Neural crest cell (in vitro differentiated cells): ENCODE measurements at regions not wholly inside any gene's neighbourhood (a gene's known extent, or its start where the extent isn't known, plus 50 kb on each side); places are given as distances from the start of the nearest gene placed in this dataset.

Experiments used
- DNase-seq: peaks from one replicate; pipeline ENCODE4 v3.0.0; 2021; ENCODE audit warnings: low read depth, mixed read lengths, low spot score
- H3K27ac Mint-ChIP-seq: one replicate; pipeline ENCODE4 v1.8.0; 2021; ENCODE audit warnings: mild to moderate bottlenecking, mixed read lengths; ENCODE audit not compliant: unreplicated experiment
- H3K27me3 Mint-ChIP-seq: 2 replicates; pipeline ENCODE4 v1.8.0; 2021; ENCODE audit warnings: low read depth, mild to moderate bottlenecking, mixed read lengths
- H3K36me3 Mint-ChIP-seq: 2 replicates; pipeline ENCODE4 v1.8.0; 2021; ENCODE audit warnings: low read depth, mild to moderate bottlenecking, mixed read lengths
- H3K4me1 Mint-ChIP-seq: 2 replicates; pipeline ENCODE4 v1.8.0; 2021; ENCODE audit warnings: mixed read lengths
- H3K4me3 Mint-ChIP-seq: one replicate; pipeline ENCODE4 v1.8.0; 2021; ENCODE audit warnings: mild to moderate bottlenecking, mixed read lengths
- H3K9me3 Mint-ChIP-seq: 2 replicates; pipeline ENCODE4 v1.8.0; 2021; ENCODE audit warnings: mixed read lengths
- TF ChIP-seq, protein P1 (sequence below): fragments of 200-600 bp; sonication (generic); conservative IDR thresholded peaks from 2 replicates; pipeline ENCODE4 v1.5.0; 2021; ENCODE audit warnings: antibody characterized with exemption, mild to moderate bottlenecking

DNA sequence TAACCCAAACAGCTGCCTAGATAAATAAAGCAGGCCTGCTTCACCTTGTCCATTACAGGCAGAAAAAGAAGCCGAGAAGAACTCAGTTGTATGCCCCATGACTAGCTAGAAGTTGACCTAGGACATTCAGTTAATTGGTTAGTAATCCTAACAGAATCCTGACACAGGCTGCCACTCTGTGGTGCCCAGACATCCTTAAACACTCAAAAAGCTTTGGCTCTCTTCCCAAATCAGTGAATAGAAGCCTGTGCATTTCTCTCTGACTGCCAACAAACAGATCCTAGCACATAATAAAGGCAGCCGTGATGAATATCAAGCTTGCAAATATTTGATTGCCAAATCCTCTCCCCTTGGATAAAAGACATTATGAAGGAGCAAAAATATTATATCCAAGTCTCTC, 519.1 kb upstream of the EYS start:
- Mint-ChIP-seq H3K36me3 (no peaks in the 10 kb centered on the region), H3K9me3 (no peaks in the 10 kb centered on the region), H3K4me1 (no peaks in the 10 kb centered on the region), H3K27me3 (no peaks in the 10 kb centered on the region), H3K4me3 (no peak overlapping the region), H3K27ac (no peak overlapping the region)
- DNase-seq = no peak
- TF ChIP-seq, protein P1, sequence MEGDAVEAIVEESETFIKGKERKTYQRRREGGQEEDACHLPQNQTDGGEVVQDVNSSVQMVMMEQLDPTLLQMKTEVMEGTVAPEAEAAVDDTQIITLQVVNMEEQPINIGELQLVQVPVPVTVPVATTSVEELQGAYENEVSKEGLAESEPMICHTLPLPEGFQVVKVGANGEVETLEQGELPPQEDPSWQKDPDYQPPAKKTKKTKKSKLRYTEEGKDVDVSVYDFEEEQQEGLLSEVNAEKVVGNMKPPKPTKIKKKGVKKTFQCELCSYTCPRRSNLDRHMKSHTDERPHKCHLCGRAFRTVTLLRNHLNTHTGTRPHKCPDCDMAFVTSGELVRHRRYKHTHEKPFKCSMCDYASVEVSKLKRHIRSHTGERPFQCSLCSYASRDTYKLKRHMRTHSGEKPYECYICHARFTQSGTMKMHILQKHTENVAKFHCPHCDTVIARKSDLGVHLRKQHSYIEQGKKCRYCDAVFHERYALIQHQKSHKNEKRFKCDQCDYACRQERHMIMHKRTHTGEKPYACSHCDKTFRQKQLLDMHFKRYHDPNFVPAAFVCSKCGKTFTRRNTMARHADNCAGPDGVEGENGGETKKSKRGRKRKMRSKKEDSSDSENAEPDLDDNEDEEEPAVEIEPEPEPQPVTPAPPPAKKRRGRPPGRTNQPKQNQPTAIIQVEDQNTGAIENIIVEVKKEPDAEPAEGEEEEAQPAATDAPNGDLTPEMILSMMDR = no peak

- Mint-ChIP-seq H3K4me3 (no peak overlapping the region), H3K9me3 (peaks cover 27% of the 10 kb centered on the region), H3K4me1 (no peaks in the 10 kb centered on the region), H3K27ac (no peak overlapping the region), H3K27me3 (no peaks in the 10 kb centered on the region), H3K36me3 (peaks cover 26% of the 10 kb centered on the region)
- TF ChIP-seq, protein P1 = no peak
- no peak for DNase-seq
Measured at GRCh38 chr6:66210964-66211363, 503.9 kb upstream of the EYS start.

DNA sequence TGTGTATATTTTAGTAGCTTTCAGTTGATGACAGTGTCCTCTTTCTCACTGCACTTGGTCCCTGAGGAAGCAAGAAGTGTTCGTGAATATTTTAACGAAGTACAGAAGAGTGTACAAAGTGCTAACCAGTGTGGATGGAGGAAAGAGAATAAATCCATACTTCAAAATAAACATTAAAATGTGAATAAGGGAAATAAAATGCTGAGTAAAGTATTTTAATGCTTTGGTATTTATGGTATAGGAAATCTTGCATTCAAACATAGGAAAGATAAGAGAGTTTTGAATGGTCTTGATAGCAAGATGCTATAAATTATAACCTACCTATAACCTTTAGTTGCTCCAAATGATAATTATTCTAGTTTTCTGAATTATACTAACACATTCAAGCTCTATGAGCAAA, 493.4 kb upstream of the EYS start:
- no peak for DNase-seq
- Mint-ChIP-seq H3K4me3 (no peak overlapping the region), H3K4me1 (peaks cover 24% of the 10 kb centered on the region), H3K9me3 (peaks cover 13% of the 10 kb centered on the region), H3K27me3 (no peaks in the 10 kb centered on the region), H3K36me3 (peaks cover 15% of the 10 kb centered on the region), H3K27ac (no peak overlapping the region)
- TF ChIP-seq, protein P1 = no peak

GRCh38 chr6:66199171-66199570, 492.1 kb upstream of the EYS start:
- H3K9me3 Mint-ChIP-seq = peaks cover 9% of the 10 kb centered on the region
- TF ChIP-seq, protein P1 = no peak
- DNase-seq = no peak
- H3K27ac Mint-ChIP-seq = no peak overlapping the region
- H3K27me3 Mint-ChIP-seq = no peaks in the 10 kb centered on the region
- peaks cover 13% of the 10 kb centered on the region for H3K36me3 Mint-ChIP-seq
- H3K4me3 Mint-ChIP-seq = no peak overlapping the region
- peaks cover 24% of the 10 kb centered on the region for H3K4me1 Mint-ChIP-seq

GRCh38 chr6:66198062-66198624, 491.1 kb upstream of the EYS start:
- peak; percentile 52 for DNase-seq
- Mint-ChIP-seq H3K9me3 (peaks cover 11% of the 10 kb centered on the region), H3K27me3 (no peaks in the 10 kb centered on the region), H3K36me3 (peaks cover 13% of the 10 kb centered on the region), H3K4me1 (peaks cover 24% of the 10 kb centered on the region), H3K4me3 (peak overlapping the region; percentile 69), H3K27ac (peak overlapping the region; percentile 92)
- TF ChIP-seq, protein P1 = no peak

GRCh38 chr6:66190858-66191257, 483.8 kb upstream of the EYS start:
- H3K4me3 Mint-ChIP-seq = peak overlapping the region; percentile 13
- TF ChIP-seq, protein P1 = no peak
- H3K27ac Mint-ChIP-seq = no peak overlapping the region
- H3K27me3 Mint-ChIP-seq = no peaks in the 10 kb centered on the region
- no peak for DNase-seq
- H3K9me3 Mint-ChIP-seq = peaks cover 10% of the 10 kb centered on the region
- H3K4me1 Mint-ChIP-seq = peaks cover 25% of the 10 kb centered on the region
- peaks cover 8% of the 10 kb centered on the region for H3K36me3 Mint-ChIP-seq
